ENCODE measurements at regions not wholly inside any gene's neighbourhood (a gene's known extent, or its start where the extent isn't known, plus 50 kb on each side); places are given as distances from the start of the nearest gene placed in this dataset.

DNA sequence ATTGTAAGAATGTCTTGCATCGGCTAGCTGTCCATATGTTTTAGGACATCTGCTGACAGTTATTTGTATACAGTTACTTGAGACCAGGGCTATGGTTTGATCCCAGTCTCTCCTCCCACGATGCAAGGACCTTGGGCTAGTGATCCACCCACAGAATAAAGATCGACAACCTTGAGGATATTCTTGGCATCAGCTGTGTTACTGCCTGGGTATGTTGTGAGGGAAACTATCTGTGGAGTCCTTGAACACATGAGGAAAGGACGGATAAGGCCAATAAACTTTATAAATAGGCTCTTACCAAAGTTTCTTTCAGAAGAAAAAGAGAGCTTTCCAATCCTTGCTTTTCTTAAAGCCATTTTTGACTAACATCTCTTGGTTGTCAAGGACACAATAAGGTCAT is 70.8 kb upstream of the HEY2 start:
- no peak for TF ChIP-seq POLR2A (IDR thresholded peaks at IDR 0.05; ENCODE audit: low read depth, low read length)
- TF ChIP-seq POLR2AphosphoS5 (IDR thresholded peaks at IDR 0.05; ENCODE audit: insufficient read depth, low read depth, low read length): no peak
- no peak for TF ChIP-seq MYC (IDR thresholded peaks at IDR 0.05; ENCODE audit: low read depth, low read length)
- no peak for TF ChIP-seq EZH2 (IDR thresholded peaks at IDR 0.05; ENCODE audit: borderline replicate concordance, low read depth, low read length, severe bottlenecking)
- TF ChIP-seq JUN (IDR thresholded peaks at IDR 0.05; ENCODE audit: borderline replicate concordance, insufficient read depth, insufficient read length, low read depth): no peak
- no peak for TF ChIP-seq GATA2 (IDR thresholded peaks at IDR 0.05; ENCODE audit: insufficient read depth, insufficient read length, low read depth, low read length)
- TF ChIP-seq, protein P1, sequence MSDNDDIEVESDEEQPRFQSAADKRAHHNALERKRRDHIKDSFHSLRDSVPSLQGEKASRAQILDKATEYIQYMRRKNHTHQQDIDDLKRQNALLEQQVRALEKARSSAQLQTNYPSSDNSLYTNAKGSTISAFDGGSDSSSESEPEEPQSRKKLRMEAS (IDR thresholded peaks at IDR 0.05; ENCODE audit: insufficient read depth, insufficient read length): no peak
- no peak for TF ChIP-seq FOS (IDR thresholded peaks at IDR 0.05; ENCODE audit: borderline replicate concordance, insufficient read depth, low read length)
- TF ChIP-seq, protein P2, sequence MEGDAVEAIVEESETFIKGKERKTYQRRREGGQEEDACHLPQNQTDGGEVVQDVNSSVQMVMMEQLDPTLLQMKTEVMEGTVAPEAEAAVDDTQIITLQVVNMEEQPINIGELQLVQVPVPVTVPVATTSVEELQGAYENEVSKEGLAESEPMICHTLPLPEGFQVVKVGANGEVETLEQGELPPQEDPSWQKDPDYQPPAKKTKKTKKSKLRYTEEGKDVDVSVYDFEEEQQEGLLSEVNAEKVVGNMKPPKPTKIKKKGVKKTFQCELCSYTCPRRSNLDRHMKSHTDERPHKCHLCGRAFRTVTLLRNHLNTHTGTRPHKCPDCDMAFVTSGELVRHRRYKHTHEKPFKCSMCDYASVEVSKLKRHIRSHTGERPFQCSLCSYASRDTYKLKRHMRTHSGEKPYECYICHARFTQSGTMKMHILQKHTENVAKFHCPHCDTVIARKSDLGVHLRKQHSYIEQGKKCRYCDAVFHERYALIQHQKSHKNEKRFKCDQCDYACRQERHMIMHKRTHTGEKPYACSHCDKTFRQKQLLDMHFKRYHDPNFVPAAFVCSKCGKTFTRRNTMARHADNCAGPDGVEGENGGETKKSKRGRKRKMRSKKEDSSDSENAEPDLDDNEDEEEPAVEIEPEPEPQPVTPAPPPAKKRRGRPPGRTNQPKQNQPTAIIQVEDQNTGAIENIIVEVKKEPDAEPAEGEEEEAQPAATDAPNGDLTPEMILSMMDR (IDR thresholded peaks at IDR 0.05; ENCODE audit: extremely low read depth in 1 of 2, insufficient read depth in 1 of 2, low read depth in 1 of 2, low read length in 2 of 2): no peak
- H3K4me3 ChIP-seq (replicated peaks in 1 of 3; ENCODE audit: insufficient read depth in 1 of 3, low read depth in 1 of 3, low read length in 3 of 3): no peak overlapping the region
- peaks cover 7 to 24% of the 10 kb centered on the region in 2 experiments for H3K27me3 ChIP-seq (ENCODE audit: control insufficient read depth in 2 of 2, insufficient read depth in 2 of 2, low read length in 2 of 2)
- no peak overlapping the region for H3K4me2 ChIP-seq (ENCODE audit: insufficient read depth, low read length)
- no peak overlapping the region for H3K9ac ChIP-seq (replicated peaks; ENCODE audit: extremely low read depth, insufficient read depth, low read length)
- no peak overlapping the region for H2AFZ ChIP-seq (ENCODE audit: low read depth, low read length)
- H3K27ac ChIP-seq (ENCODE audit: insufficient read depth, low read depth, low read length): no peak overlapping the region
- no peaks in the 10 kb centered on the region for H4K20me1 ChIP-seq (replicated peaks; ENCODE audit: control insufficient read depth, extremely low read depth, insufficient read depth, low read length)
- no TSS peak for BruUV-seq (replicated peaks)
- intact Hi-C loops (cut with micrococcal nuclease): no loop called here
- H3K4me1 ChIP-seq (ENCODE audit: control insufficient read depth, extremely low read depth, insufficient read depth, low read length): no peaks in the 10 kb centered on the region
- POLR2A ChIA-PET: no interaction called here
- FAIRE-seq: no peak
- no peaks in the 10 kb centered on the region for H3K36me3 ChIP-seq (ENCODE audit: control insufficient read depth in 2 of 2, extremely low read depth in 1 of 2, insufficient read depth in 2 of 2, low read length in 2 of 2)
- no peaks in the 10 kb centered on the region for H3K9me3 ChIP-seq (replicated peaks; ENCODE audit: control insufficient read depth, insufficient read depth, low read length)
- no peaks in the 10 kb centered on the region for H3K79me2 ChIP-seq (ENCODE audit: control insufficient read depth, insufficient read depth, low read length)
- DNase-seq (ENCODE audit: low read depth, low spot score): no peak
- CTCF ChIA-PET: no interaction called here
- dilution Hi-C loops (cut with MboI; ENCODE audit: extremely low pct_ligation_motif_present, low sequenced_read_pairs): no loop called here
- H3K9me1 ChIP-seq (replicated peaks; ENCODE audit: control insufficient read depth, extremely low read depth, insufficient read depth, low read length): no peaks in the 10 kb centered on the region

All from endothelial cell of umbilical vein (primary cell).